Pons (tissue), 1 donor: ENCODE measurements at regions not wholly inside any gene's neighbourhood (a gene's known extent, or its start where the extent isn't known, plus 50 kb on each side); places are given as distances from the start of the nearest gene placed in this dataset.
"Not testable (repeated sequence)": the region's sequence is repeated elsewhere in the genome, so short reads cannot be mapped to it uniquely, and the experiment has no call there.

Experiments
- DNase-seq: peaks from one replicate; pipeline ENCODE4 v3.0.0-alpha.2; 2016; ENCODE audit warnings: low spot score

GRCh38 chr3:145427355-145427754, 733.6 kb downstream of the PLOD2 start:
- no peak for DNase-seq

GRCh38 chr3:145429546-145429945, 731.4 kb downstream of the PLOD2 start:
- no peak for DNase-seq

DNA sequence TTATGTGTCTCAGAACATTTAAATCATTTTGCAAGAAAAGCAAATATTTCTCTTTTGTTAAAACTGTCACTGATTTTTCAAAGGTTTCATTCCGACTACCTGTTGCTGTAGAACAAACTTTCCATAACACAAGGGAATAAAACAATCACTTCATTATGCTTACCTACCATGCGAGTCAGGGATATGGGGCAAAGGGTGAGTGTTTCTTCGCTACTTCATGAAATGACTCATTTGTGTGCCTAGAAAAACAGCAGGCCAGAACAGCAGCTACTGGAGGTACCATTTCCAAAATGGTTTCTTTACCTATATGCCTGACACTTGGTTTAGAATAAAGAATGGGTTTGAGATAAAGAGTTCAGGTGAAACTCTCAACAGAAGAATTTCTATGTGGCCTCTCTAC, 712.5 kb downstream of the PLOD2 start:
- DNase-seq: no peak

GRCh38 chr3:145450018-145450682, 710.8 kb downstream of the PLOD2 start:
- DNase-seq: no peak

DNA sequence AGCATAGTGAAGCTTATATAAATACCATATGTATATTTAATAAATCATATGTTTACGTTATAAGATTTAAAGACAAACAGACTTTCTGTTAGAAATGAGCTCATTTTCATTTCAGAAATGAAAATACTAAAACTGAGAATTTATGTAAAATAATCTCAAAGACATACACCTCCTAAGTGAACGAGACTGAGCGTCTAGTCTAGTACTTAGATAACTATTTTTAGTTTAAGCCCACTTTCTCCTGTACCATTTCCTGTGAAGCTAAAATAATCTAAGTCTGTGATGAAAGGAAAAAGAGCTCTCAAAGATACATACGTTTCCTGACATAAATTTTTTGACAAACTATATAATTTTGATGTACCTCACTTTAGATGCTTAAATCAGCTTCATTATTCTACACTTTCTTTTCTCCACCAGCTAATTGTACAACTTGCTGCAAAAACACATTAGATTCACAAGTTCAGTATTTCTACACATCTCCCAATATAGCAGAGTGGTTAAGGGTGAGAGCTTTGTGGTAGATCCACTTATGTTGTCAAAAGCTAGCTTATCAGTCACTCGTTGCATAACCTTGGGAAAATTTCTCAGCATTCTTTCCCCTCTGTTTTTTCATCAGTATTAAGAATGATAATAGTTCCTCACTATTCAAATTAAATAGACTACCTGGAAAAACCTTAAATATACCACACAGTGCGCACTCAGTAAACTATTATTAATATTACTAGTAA, 703.0 kb downstream of the PLOD2 start:
- DNase-seq: no peak

- not testable (repeated sequence) for DNase-seq
Measured at GRCh38 chr3:145459681-145460080, 701.3 kb downstream of the PLOD2 start.

DNA sequence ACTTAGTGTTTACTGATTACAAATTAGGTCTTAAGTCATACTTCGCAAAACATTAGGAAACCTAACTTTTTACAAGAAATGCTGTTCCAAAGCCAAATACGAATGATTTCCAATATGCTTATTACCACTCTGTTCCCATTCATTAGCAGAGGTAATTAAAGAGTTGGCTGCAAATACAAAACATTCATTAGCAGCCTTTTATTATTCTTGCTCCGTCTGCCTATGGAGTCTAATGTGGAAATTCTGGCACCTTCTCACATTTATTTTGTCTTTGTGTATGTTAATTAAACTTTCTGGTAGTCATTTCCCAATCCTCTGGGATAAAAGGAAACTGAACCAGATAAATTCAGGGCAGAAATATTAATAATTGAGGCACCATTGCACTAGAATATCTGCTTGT, 689.0 kb downstream of the PLOD2 start:
- no peak for DNase-seq

DNA sequence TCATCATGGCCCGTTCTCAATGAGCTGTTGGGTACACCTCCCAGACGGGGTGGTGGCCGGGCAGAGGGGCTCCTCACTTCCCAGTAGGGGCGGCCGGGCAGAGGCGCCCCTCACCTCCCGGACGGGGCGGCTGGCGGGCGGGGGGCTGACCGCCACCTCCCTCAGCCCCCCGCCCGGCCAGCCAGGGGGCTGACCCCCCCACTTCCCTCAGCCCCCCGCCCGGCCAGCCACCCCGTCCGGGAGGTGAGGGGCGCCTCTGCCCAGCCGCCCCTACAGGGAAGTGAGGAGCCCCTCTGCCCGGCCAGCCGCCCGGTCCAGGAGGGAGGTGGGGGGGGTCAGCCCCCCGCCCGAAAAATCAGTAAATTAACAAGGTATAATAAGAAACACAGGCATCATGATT, 678.2 kb downstream of the PLOD2 start:
- DNase-seq: not testable (repeated sequence)

DNA sequence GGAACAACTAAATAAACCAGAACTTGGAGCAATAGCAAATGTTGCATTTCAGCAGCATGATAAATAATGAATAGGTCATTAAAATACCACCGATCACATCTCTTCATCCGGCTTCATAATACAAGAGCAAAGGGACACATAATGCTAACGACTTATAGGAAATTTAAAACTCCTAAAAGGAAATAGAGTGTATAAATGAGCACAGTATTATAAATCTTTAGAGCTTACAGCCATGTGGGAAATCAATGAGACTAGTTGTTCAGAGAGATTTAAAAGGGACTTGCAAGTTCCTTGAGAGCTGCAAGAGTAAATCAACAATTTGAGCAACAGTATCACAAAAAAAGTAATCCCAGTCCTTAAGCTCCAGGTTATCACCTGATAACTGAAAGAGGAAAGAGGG, 677.0 kb downstream of the PLOD2 start:
- no peak for DNase-seq

DNA sequence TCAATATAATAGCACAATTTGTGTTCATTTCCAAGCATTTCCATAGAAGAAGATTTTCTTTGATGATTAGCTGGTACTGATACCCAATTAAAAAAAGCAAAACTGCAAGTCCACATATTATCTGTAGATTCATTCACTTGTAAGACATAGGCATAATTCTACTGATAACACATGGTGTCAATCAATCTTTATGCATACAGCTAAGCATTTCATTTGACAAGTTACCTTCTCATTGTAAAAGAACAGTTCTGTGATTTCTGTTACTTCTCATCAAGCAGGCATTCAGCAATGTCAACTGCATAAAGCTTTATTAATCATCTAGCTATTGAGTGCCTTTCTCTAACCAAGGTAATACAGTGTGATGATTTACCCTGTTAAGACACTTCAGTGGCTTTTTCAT, 672.0 kb downstream of the PLOD2 start:
- DNase-seq: no peak

DNA sequence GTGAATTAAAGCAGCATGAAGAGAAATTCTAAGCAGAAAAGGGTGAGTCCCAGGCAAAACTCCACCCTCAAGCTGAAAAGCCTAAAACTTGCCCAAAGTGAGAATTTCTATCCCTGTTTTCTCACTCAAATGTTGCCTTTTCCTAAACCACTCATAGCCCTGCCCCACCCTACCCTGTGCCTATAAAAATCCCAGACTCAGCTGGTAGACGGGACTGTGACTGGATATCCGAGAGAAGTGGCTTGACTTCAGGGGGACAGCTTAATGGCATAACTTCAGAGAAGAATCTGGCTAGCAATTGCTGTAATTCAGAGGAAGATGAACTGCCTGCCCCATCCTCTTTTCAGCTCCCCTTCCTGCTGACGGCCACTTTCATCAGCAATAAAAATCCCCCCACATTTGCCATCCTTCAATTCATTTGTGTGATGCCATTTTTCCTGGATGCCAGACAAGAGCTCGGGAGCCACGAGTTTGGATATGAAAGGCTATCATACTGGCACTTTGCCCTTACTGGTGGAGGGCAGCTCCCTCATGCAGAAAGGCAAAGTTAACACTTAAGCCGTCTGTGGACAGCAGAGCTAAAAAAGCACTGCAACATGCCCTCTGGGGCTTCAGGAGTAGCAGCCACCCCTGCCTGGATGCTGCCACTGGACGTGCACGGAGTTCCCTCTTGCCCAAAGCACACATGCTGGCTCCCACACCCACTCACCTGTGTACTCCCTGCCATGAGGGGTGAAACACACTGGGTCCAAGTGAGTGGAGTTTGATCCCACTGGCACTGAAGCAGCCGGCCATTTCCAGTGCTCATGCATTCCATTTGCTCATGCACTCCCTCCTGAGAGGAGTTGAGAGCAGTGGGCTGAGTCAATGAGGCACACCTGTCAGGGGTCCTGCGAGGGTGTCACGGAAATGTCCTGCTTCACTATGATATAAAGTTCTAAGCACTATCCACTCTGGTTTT, 670.6 kb downstream of the PLOD2 start:
- no peak for DNase-seq

GRCh38 chr3:145492456-145492855, 668.5 kb downstream of the PLOD2 start:
- DNase-seq: no peak

DNA sequence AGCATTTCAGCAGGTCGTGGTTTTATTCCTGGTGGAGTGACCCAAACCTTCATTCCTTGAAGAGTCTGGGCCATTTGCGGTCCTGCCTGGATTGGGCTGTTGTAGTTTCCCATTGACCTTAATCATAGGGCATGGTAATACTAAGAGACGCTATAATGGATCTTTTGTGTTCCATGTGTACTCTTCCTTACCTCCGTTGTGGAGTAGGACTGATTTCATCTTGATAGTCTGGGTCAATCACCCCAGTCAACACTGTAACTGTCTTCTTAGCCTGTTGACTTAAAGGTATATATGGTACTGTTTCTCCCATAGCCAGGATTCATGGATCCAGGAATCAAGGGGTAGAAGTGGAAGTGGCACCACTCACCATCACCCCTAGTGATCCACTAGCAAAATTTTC, 643.6 kb downstream of the PLOD2 start:
- DNase-seq: not testable (repeated sequence)

DNA sequence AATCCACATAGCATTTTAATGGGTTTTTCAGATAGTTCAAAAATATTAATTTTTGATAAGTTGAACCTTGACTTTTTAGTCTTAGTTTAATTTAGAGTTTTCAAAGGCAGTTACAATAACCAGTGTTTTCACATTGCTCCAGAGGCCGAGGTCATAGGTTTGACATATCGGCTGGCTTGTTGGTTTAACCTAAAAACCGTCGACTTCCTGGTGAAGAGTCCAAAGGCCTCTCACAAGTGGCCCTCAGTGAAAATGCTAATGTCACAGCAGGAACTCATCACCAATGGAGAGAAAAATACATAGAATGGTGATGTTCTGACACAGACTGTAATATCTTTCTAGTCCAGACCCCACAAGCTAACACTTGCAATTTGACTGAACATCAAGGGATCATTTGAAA, 642.3 kb downstream of the PLOD2 start:
- DNase-seq: no peak

DNA sequence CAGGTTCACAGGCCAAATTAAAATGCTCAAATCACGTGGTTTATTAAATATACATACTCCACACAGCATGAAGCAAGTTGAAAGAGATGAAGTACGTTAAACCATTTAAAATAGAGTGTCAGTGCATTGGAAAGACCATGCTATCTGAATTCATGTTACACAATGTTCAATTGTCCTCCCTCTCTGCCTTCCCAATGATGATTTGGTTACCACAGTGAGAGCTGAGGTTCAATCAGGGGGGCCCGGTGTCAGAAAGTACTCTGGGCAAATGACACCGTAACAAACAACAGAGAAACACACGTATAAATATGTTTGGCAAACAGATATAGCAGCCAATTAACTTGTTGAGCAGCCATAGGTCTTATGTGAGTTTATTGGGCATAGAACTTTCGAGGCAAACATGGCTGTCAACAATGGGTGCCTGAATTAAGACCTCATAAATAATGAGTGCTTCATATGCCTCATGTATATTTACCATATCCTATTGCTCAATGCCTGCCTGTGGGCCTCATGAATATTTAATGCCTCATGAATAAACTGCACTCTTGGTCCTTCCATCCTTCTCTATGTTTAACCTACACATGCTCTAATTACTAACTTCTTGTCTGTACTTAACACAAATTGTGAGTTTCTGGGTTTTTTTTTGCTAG, 641.5 kb downstream of the PLOD2 start:
- no peak for DNase-seq

GRCh38 chr3:145522179-145522578, 638.8 kb downstream of the PLOD2 start:
- DNase-seq: no peak

DNA sequence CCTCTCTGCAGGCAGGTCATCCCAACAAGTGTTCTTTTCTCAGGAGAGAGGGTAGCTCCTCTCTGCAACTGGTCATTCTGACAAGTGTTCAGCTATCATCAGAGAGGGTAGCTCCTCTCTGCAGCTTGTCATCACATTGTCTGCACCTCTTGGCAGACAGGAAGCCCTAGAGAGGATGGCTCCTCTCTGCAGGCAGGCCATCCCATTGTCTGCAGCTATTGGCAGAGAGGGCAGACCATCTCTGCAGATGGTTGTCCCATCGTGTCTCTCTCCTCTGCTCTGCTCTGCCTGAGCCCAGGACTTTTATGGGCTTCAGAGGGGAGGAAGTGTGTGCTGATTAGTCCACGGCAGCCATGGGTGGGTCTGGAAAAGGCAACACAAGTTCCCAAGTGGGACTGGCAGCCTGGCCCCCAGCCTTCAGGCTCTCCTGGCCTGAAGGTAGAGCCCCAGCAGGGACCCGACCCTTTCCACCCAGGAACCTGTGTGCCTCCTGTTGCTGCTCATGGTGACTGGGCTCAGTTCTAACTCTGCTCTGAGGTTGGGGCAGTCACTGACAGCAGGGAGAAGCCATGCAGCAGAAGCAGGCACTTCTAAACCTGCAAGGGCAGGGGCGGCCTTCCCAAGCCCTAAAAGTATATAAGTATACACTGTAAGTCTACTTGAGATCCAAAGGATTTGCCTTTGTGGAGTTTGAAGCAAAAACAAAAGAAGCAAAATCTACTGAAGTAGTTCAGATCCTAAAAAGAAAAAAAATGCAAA, 637.9 kb downstream of the PLOD2 start:
- no peak for DNase-seq

DNA sequence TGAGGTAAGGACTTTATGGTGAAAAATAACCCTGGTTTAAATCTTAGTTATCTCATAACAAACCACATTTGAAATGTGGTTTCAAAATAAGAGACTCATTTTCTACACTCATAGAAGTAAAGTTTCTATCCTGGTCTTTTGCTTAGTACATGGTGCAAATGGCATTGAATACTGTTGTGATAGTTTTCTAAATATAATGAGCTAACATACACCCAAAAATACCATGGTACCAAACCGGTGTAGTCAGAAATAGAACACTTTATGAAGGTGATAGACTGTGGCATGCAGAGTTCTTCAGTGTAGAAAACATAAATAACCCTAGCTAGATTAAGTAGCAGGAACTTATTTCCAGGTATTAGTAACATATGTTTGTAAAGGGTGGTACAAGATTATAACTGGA, 629.4 kb downstream of the PLOD2 start:
- no peak for DNase-seq

DNA sequence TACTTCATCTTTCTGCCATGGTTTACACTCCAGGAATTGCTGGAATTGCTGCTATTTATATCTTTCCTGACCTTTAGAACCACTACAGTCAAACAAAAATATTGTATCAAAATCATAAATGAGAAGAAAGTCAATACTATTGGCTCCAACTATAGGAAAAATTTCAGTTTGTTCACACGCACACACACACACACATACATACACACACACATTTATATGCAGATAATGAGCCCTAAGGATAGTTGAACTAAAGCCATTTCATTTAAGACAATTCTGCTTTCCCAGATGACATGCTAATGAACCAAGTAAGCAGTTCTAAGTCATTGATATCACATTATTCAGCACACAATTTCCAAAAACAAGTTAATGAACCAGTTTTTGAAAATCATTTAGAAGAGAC, 627.3 kb downstream of the PLOD2 start:
- DNase-seq: no peak

DNA sequence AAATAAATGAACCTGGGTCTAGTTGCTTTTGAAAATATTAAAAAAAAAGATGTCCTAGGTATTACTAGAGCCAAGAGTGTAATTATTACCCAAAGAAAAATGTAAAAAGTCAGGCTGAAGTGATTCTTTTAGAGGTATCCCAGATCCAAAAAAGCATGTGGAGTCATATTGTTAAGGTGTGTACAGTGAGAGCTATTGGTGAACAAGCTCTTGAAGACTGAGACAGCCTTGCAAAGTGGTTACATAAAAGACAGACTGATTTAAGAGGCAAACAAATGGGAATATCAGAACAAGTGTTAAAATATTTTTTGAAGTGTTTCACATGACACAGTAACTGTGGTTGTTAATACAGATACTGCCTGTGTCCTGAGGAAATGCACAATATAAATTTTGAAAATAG, 624.5 kb downstream of the PLOD2 start:
- no peak for DNase-seq

DNA sequence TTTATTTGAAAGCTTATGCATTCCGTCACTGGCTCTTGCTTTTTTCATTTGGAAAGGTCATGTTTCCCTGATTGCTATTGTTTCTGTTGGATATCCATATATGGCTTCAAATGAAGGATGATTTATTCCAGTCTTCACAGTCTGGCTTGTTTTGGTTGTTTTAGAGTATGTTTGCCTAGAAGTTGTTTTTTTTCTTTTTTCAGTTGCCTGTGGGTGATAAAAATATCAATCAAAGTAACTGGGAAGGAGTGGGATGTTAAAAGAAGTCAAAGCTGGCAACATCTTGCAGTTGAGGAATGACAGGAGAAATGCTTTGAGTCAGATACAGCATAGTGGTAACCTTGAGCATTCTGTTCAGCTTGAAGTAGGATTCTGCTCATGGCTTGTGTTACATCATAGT, 610.5 kb downstream of the PLOD2 start:
- DNase-seq: no peak
